IMR-90 (cell line): ENCODE measurements at regions not wholly inside any gene's neighbourhood (a gene's known extent, or its start where the extent isn't known, plus 50 kb on each side); places are given as distances from the start of the nearest gene placed in this dataset.

Source experiments
- ATAC-seq: fragments of 200-7000 bp; cut with Tn5 transposase; 2 replicates; pipeline ENCODE4 v1.9.1; 2020; ENCODE audit warnings: low read depth, mild to moderate bottlenecking, moderate library complexity
- BruUV-seq: library from RNA; stranded (reverse); fragments of 400-500 nt; replicated peaks from 2 replicates; lab custom pipeline; 2021; lab: Mats Ljungman, UMichigan
- CTCF ChIA-PET: fragments of 300-600 bp; formaldehyde crosslinking; extraction: SDS; loops from one replicate; lab custom pipeline; 2021; ENCODE audit warnings: antibody characterized with exemption; lab: Yijun Ruan, JAX
- POLR2A ChIA-PET: fragments of 300-600 bp; sonication (Branson Sonifier 250); formaldehyde crosslinking; loops from one replicate; lab custom pipeline; 2022; ENCODE audit warnings: antibody characterized with exemption; ENCODE audit not compliant: unreplicated experiment; lab: Charles Lee
- DNase-seq: peaks from one replicate; pipeline ENCODE4 v3.0.0; 2013
- H2AFZ ChIP-seq: replicated peaks from 2 replicates; pipeline ENCODE3; 2013; ENCODE audit warnings: low read length, mild to moderate bottlenecking; ENCODE audit not compliant: poor library complexity
- H2AK5ac ChIP-seq: 2 replicates; pipeline ENCODE4 v1.6.1; 2013; ENCODE audit warnings: low read depth, low read length, inconsistent platforms
- H2AK9ac ChIP-seq: replicated peaks from 2 replicates; pipeline ENCODE3; 2013; ENCODE audit warnings: mild to moderate bottlenecking, low read depth, low read length, moderate library complexity; ENCODE audit not compliant: poor library complexity
- H2BK120ac ChIP-seq: 2 replicates; pipeline ENCODE4 v1.6.1; 2013; ENCODE audit warnings: low read depth, low read length, inconsistent platforms
- H2BK15ac ChIP-seq: 3 replicates; pipeline ENCODE4 v1.6.1; 2013; ENCODE audit warnings: low read depth, low read length, inconsistent platforms
- H2BK20ac ChIP-seq: 2 replicates; pipeline ENCODE4 v1.6.1; 2013; ENCODE audit warnings: low read depth, mild to moderate bottlenecking, inconsistent platforms, low read length, moderate library complexity
- H2BK5ac ChIP-seq: 2 replicates; pipeline ENCODE4 v1.6.1; 2013; ENCODE audit warnings: mild to moderate bottlenecking, low read depth, low read length, inconsistent platforms; ENCODE audit not compliant: poor library complexity, severe bottlenecking
- H3K14ac ChIP-seq: replicated peaks from 2 replicates; pipeline ENCODE4 v1.6.1; 2013; ENCODE audit warnings: low read depth, low read length, inconsistent platforms
- H3K18ac ChIP-seq: 2 replicates; pipeline ENCODE4 v1.6.1; 2013; ENCODE audit warnings: low read depth, low read length, control low read depth
- H3K23ac ChIP-seq: 2 replicates; pipeline ENCODE4 v1.6.1; 2013; ENCODE audit warnings: low read depth, low read length, inconsistent platforms
- H3K27ac ChIP-seq: 2 replicates; pipeline ENCODE4 v1.5.1; 2013; ENCODE audit warnings: mild to moderate bottlenecking, control low read depth, low read length; ENCODE audit not compliant: insufficient read depth
- H3K27me3 ChIP-seq: 2 replicates; pipeline ENCODE4 v1.6.1; 2013; ENCODE audit warnings: low read length; ENCODE audit not compliant: control insufficient read depth, insufficient read depth
- H3K36me3 ChIP-seq: 2 replicates; pipeline ENCODE4 v1.6.1; 2013; ENCODE audit warnings: low read length, mixed read lengths; ENCODE audit not compliant: control insufficient read depth, insufficient read depth
- H3K4ac ChIP-seq: 2 replicates; pipeline ENCODE4 v1.6.1; 2013; ENCODE audit warnings: low read depth, low read length, inconsistent platforms
- H3K4me1 ChIP-seq: 2 replicates; pipeline ENCODE4 v1.6.1; 2013; ENCODE audit warnings: low read length, mixed read lengths; ENCODE audit not compliant: control insufficient read depth, insufficient read depth
- H3K4me2 ChIP-seq: 2 replicates; pipeline ENCODE4 v1.6.1; 2013; ENCODE audit warnings: low read depth, mild to moderate bottlenecking, control low read depth, low read length, moderate library complexity
- H3K4me3 ChIP-seq: 2 replicates; pipeline ENCODE4 v1.5.1; 2013; ENCODE audit warnings: low read depth, mild to moderate bottlenecking, control low read depth, low read length, moderate library complexity; ENCODE audit not compliant: insufficient read depth
- H3K56ac ChIP-seq: 2 replicates; pipeline ENCODE4 v1.6.1; 2013; ENCODE audit warnings: low read length, inconsistent platforms; ENCODE audit not compliant: insufficient read depth; ENCODE audit errors: extremely low read depth
- H3K79me1 ChIP-seq, 2 experiments: 2 replicates each; pipeline ENCODE4 v1.6.1; 2013; ENCODE audit warnings: low read length in 2 of 2, inconsistent platforms in 1 of 2, low read depth in 1 of 2
- H3K9ac ChIP-seq: 2 replicates; pipeline ENCODE4 v1.6.1; 2013; ENCODE audit warnings: low read depth, low read length, control low read depth
- H3K9me1 ChIP-seq: 2 replicates; pipeline ENCODE4 v1.6.1; 2013; ENCODE audit warnings: low read length, inconsistent platforms; ENCODE audit not compliant: insufficient read depth
- H3K9me3 ChIP-seq: 2 replicates; pipeline ENCODE4 v1.6.1; 2013; ENCODE audit warnings: low read length; ENCODE audit not compliant: control insufficient read depth, insufficient read depth
- H4K20me1 ChIP-seq: 2 replicates; pipeline ENCODE4 v1.6.1; 2013; ENCODE audit warnings: low read length, inconsistent platforms; ENCODE audit not compliant: insufficient read depth
- H4K5ac ChIP-seq: 2 replicates; pipeline ENCODE4 v1.6.1; 2013; ENCODE audit warnings: mild to moderate bottlenecking, low read depth, low read length, control low read depth
- H4K8ac ChIP-seq, 2 experiments: 2 replicates each; pipeline ENCODE4 v1.6.1; 2013; ENCODE audit warnings: low read depth in 2 of 2, low read length in 2 of 2, control low read depth in 1 of 2, inconsistent platforms in 1 of 2
- H4K91ac ChIP-seq: 2 replicates; pipeline ENCODE4 v1.6.1; 2013; ENCODE audit warnings: low read depth, low read length, inconsistent platforms; ENCODE audit not compliant: insufficient read depth
- MXI1 ChIP-seq: IDR thresholded peaks from 2 replicates; pipeline ENCODE4 v1.6.1; 2012; ENCODE audit warnings: low read depth, mild to moderate bottlenecking, low read length, moderate library complexity, borderline replicate concordance
- WGBS, 2 experiments: methylation state at CpG; one replicate each; pipeline versions ENCODE4 v1.1.5 to v1.1.7; 2013; ENCODE audit warnings: missing lambda C conversion rate in 2 of 2; ENCODE audit not compliant: insufficient read length in 1 of 2; ENCODE audit errors: extremely low coverage in 2 of 2; 5-methylcytosine and 5-hydroxymethylcytosine counted together
- dilution Hi-C: fragments of 300-500 bp; cut with HindIII; formaldehyde crosslinking; loops from one replicate; pipeline ENCODE4 v1.14.3; 2018; ENCODE audit warnings: low sequenced_read_pairs; ENCODE audit not compliant: unreplicated experiment
- in situ Hi-C: fragments of 300-500 bp; cut with MboI; formaldehyde crosslinking; loops from 3 replicates; pipeline ENCODE4 v1.14.3; 2019; ENCODE audit warnings: low sequenced_read_pairs, inconsistent platforms, mixed read lengths
- intact Hi-C: fragments of 100-400 bp; cut with micrococcal nuclease; formaldehyde crosslinking; loops from 2 replicates; pipeline ENCODE4 v1.10.0; 2022
- TF ChIP-seq, protein P1 (sequence below): fragments of 150-350 bp; IDR thresholded peaks from 2 replicates; pipeline ENCODE4 v1.6.1; 2016; ENCODE audit warnings: low read depth, mild to moderate bottlenecking, low read length, moderate library complexity, borderline replicate concordance
- TF ChIP-seq, protein P2 (sequence below): conservative IDR thresholded peaks from 2 replicates; pipeline ENCODE4 v1.5.1; 2012; ENCODE audit warnings: mild to moderate bottlenecking, low read depth, low read length, improper control_type of control experiment

DNA sequence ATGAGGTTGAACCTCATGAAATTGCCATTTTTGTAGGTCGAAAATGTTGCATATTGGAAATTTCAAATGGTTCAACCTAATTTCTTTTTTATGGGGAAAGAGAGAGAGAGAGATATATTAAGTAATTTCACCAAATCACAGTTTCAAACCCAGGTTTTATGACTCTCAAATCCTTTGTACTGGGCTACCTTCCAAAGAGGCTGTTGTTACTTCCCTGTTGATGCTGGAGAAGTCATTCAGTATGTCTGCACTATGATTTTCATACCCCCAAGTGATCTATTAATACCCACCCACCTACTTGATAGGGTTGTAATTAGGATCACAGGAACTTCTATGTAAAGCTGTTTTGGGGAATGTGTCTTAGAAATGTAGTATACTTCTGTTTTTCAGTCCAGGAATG is 109.9 kb downstream of the ZNF330 start:
- Histone ChIP-seq H2AK9ac (no peak overlapping the region), H3K4me3 (no peak overlapping the region), H4K20me1 (no peaks in the 10 kb centered on the region), H3K4me1 (peaks cover 16% of the 10 kb centered on the region), H3K14ac (no peak overlapping the region), H2BK5ac (peak overlapping the region; percentile 4), H3K56ac (no peak overlapping the region), H2AFZ (no peak overlapping the region), H3K18ac (no peak overlapping the region), H4K91ac (no peak overlapping the region), H3K27ac (no peak overlapping the region), H3K23ac (no peak overlapping the region), H3K9me3 (no peaks in the 10 kb centered on the region), H3K79me1 (no peaks in the 10 kb centered on the region), H3K9ac (no peak overlapping the region), H2BK15ac (no peak overlapping the region; the same call in 2 of the 3 replicates), H2BK120ac (no peak overlapping the region), H3K27me3 (no peaks in the 10 kb centered on the region), H3K4ac (no peak overlapping the region), H4K5ac (no peak overlapping the region), H3K36me3 (no peaks in the 10 kb centered on the region), H3K9me1 (no peaks in the 10 kb centered on the region), H3K4me2 (no peak overlapping the region), H2AK5ac (no peak overlapping the region), H2BK20ac (no peak overlapping the region; the same call in 1 of the 2 replicates), H4K8ac (no peak overlapping the region)
- dilution Hi-C loops, result no loop called here
- no CpG with 5 or more reads among the region's 1 CpG for WGBS, 2 experiments
- POLR2A ChIA-PET, result no interaction called here
- CTCF ChIA-PET, result no interaction called here
- BruUV-seq, result no TSS peak
- ATAC-seq (no peak), DNase-seq (no peak)
- intact Hi-C loops, result loop anchor here (5.0 kb wide), 1 partner anchor 108 kb away; the partner anchor contains the start of gene ZNF330
- in situ Hi-C loops, result loop anchor here (25.0 kb wide), 2 partner anchors 782 to 1507 kb away; partner anchors contain the start of gene INPP4B
- TF ChIP-seq, protein P1, sequence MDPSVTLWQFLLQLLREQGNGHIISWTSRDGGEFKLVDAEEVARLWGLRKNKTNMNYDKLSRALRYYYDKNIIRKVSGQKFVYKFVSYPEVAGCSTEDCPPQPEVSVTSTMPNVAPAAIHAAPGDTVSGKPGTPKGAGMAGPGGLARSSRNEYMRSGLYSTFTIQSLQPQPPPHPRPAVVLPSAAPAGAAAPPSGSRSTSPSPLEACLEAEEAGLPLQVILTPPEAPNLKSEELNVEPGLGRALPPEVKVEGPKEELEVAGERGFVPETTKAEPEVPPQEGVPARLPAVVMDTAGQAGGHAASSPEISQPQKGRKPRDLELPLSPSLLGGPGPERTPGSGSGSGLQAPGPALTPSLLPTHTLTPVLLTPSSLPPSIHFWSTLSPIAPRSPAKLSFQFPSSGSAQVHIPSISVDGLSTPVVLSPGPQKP, result no peak
- no peak for TF ChIP-seq MXI1
- TF ChIP-seq, protein P2, sequence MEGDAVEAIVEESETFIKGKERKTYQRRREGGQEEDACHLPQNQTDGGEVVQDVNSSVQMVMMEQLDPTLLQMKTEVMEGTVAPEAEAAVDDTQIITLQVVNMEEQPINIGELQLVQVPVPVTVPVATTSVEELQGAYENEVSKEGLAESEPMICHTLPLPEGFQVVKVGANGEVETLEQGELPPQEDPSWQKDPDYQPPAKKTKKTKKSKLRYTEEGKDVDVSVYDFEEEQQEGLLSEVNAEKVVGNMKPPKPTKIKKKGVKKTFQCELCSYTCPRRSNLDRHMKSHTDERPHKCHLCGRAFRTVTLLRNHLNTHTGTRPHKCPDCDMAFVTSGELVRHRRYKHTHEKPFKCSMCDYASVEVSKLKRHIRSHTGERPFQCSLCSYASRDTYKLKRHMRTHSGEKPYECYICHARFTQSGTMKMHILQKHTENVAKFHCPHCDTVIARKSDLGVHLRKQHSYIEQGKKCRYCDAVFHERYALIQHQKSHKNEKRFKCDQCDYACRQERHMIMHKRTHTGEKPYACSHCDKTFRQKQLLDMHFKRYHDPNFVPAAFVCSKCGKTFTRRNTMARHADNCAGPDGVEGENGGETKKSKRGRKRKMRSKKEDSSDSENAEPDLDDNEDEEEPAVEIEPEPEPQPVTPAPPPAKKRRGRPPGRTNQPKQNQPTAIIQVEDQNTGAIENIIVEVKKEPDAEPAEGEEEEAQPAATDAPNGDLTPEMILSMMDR, result no peak
